K562 (cell line): ENCODE measurements at regions not wholly inside any gene's neighbourhood (a gene's known extent, or its start where the extent isn't known, plus 50 kb on each side); places are given as distances from the start of the nearest gene placed in this dataset.

Source experiments
- DPF2 ChIP-seq: fragments of 450-650 bp; IDR thresholded peaks from 2 replicates; pipeline ENCODE4 v1.6.1; 2016
- HNRNPK ChIP-seq: fragments of 200-400 bp; formaldehyde crosslinking; IDR thresholded peaks from one replicate; pipeline ENCODE4 v1.6.1; 2018; ENCODE audit warnings: mild to moderate bottlenecking, low read depth, low read length; ENCODE audit not compliant: poor library complexity, severe bottlenecking
- PCBP2 ChIP-seq: fragments of 200-400 bp; formaldehyde crosslinking; IDR thresholded peaks from 2 replicates; pipeline ENCODE4 v1.6.1; 2018; ENCODE audit warnings: low read length, low read depth, mild to moderate bottlenecking, moderate library complexity; ENCODE audit not compliant: poor library complexity, severe bottlenecking
- SRF ChIP-seq, 2 experiments: fragments of 250-450, 450-650 bp in 1 of 2; sonication (Bioruptor Pico) in 1 of 2; sonication (generic) in 1 of 2; formaldehyde crosslinking; IDR thresholded peaks; 2 replicates each; pipeline versions ENCODE4 v1.5.0 to v1.5.1; 2020 to 2022; ENCODE audit warnings: mild to moderate bottlenecking in 1 of 2, missing genetic modification reagents in 1 of 2
- STAT5A ChIP-seq: IDR thresholded peaks from 2 replicates; pipeline ENCODE4 v1.6.1; 2012; ENCODE audit warnings: low read length, inconsistent platforms, borderline replicate concordance
- TF ChIP-seq, protein P1 (sequence below), 3 experiments: IDR thresholded peaks in 2 of 3; conservative IDR thresholded peaks in 1 of 3; 2 replicates each; pipeline ENCODE4 v1.5.1; 2011 to 2012; ENCODE audit warnings: low read length in 3 of 3, mild to moderate bottlenecking in 3 of 3, control low read depth in 2 of 3, improper control_type of control experiment in 1 of 3, inconsistent platforms in 1 of 3, low read depth in 1 of 3, mixed read lengths in 1 of 3, moderate library complexity in 1 of 3; ENCODE audit not compliant: insufficient read depth in 2 of 3

DNA sequence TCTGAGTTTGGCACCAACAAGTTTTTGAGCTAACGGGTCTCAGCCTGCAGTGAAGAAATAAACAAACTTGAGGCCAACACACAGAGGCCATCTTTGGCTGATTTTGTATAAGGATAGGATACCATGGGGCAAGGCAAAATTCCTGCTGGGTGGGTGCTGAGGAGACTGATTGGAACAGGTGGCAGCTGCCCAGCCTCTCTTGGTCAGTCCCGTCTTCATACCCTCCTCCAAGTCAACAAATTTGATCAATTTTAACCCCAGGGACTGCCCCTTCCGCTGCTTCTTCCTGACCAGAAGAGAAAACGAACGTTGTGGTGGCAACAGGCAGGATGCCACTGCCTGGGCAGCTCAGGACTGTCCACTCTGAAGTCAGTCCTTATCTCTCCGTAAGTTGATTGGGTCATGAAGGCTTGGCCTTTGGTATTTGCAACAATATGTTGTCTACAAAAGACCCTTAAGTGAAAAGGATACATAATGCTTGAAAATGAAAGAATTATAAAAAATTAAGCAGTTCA, 139.3 kb downstream of the SPP2 start:
- TF ChIP-seq SRF (CRISPR knock-in tag; IDR thresholded peaks at IDR 0.05) (no peak), DPF2 (no peak), PCBP2 (no peak), HNRNPK (no peak), STAT5A (no peak)
- TF ChIP-seq, protein P1, sequence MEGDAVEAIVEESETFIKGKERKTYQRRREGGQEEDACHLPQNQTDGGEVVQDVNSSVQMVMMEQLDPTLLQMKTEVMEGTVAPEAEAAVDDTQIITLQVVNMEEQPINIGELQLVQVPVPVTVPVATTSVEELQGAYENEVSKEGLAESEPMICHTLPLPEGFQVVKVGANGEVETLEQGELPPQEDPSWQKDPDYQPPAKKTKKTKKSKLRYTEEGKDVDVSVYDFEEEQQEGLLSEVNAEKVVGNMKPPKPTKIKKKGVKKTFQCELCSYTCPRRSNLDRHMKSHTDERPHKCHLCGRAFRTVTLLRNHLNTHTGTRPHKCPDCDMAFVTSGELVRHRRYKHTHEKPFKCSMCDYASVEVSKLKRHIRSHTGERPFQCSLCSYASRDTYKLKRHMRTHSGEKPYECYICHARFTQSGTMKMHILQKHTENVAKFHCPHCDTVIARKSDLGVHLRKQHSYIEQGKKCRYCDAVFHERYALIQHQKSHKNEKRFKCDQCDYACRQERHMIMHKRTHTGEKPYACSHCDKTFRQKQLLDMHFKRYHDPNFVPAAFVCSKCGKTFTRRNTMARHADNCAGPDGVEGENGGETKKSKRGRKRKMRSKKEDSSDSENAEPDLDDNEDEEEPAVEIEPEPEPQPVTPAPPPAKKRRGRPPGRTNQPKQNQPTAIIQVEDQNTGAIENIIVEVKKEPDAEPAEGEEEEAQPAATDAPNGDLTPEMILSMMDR (IDR thresholded peaks at IDR 0.05 in 2 of 3, conservative IDR thresholded peaks at IDR 0.05 in 1 of 3; ENCODE audit: insufficient read depth in 2 of 3, low read depth in 1 of 3, low read length in 3 of 3): no peak
